Activated CD4-positive, alpha-beta T cell treated with anti-CD3 and anti-CD28 coated beads, Interleukin-2, amount 50 U/mL, for 24 hours (primary cell): ENCODE measurements at regions not wholly inside any gene's neighbourhood (a gene's known extent, or its start where the extent isn't known, plus 50 kb on each side); places are given as distances from the start of the nearest gene placed in this dataset.
"Not testable (repeated sequence)": the region's sequence is repeated elsewhere in the genome, so short reads cannot be mapped to it uniquely, and the experiment has no call there.

Experiments
- DNase-seq, 2 donors: peaks; one replicate each; pipeline ENCODE4 v3.0.0-alpha.2; 2020; ENCODE audit warnings: low read depth in 1 of 2, low spot score in 1 of 2

GRCh38 chr19:20294181-20294580, 127.2 kb downstream of the ZNF486 start:
- DNase-seq = no peak

DNA sequence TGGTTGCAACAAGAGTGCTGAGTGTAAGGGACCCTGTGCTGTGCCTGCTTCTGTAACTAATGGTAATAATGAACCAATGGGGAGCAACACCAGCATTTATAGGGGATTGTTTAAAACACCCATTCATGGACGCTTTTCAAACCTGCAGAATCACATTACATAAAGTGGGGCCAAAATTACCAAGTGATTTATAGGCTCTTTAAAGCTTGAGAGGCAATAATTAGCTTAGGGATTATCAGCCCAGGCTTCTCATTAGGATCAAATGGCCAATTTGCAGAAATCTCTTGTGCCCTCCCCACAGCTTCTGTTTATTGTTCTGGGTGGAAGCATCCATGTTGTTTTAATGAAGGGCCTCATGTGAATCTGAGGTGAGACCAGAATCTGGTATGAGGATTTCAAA, 125.5 kb downstream of the ZNF486 start:
- DNase-seq = not testable (repeated sequence)

DNA sequence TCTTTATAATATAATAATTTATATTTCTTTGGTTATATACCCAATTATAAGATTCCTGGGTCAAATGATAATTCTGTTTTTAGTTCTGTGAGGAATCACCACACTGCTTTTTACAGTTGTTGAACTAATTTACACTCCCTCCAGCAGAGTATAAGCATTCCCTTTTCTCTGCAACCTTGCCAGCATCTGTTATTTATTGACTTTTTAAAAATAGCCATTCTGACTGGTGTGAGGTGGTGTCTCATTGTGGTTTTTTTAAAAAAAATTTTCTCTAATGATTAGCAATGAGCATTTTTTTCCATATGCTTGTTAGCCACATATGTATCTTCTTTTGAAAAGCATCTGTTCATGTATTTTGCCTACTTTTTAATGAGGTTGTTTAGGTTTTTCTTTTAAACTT, 122.2 kb downstream of the ZNF486 start:
- no peak for DNase-seq

GRCh38 chr19:20287070-20287469, 120.1 kb downstream of the ZNF486 start:
- no peak for DNase-seq

DNA sequence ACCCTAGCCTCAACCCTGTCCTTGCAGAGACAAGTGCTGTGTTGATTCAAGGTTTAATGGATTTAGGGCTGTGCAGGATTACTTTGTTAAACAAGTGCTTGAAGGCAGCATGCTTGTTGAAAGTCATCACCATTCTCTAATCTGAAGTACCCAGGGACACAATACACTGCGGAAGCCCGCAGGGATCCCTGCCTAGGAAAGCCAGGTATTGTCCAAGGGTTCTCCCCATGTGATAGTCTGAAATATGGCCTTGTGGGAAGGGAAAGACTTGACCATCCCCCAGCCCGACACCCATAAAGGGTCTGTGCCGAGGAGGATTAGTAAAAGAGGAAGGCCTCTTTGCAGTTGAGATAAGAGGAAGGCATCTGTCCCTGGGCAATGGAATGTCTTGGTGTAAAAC, 118.9 kb downstream of the ZNF486 start:
- DNase-seq = not testable (repeated sequence)

- DNase-seq = no peak
Observed at GRCh38 chr19:20279516-20279915, 112.5 kb downstream of the ZNF486 start.

- DNase-seq = no peak
Observed at GRCh38 chr19:20278342-20278741, 111.3 kb downstream of the ZNF486 start.

DNA sequence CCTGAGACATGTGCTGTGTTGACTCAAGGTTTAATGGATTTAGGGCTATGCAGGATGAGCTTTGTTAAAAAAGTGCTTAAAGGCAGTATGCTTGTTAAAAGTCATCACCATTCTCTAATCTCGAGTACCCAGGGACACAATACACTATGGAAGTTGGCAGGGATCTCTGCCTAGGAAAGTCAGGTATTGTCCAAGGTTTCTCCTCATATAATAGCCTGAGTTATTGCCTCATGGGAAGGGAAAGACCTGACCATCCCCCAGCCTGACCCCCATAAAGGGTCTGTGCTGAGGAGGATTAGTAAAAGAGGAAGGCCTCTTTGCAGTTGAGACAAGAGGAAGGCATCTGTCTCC, 109.7 kb downstream of the ZNF486 start:
- not testable (repeated sequence) for DNase-seq

DNA sequence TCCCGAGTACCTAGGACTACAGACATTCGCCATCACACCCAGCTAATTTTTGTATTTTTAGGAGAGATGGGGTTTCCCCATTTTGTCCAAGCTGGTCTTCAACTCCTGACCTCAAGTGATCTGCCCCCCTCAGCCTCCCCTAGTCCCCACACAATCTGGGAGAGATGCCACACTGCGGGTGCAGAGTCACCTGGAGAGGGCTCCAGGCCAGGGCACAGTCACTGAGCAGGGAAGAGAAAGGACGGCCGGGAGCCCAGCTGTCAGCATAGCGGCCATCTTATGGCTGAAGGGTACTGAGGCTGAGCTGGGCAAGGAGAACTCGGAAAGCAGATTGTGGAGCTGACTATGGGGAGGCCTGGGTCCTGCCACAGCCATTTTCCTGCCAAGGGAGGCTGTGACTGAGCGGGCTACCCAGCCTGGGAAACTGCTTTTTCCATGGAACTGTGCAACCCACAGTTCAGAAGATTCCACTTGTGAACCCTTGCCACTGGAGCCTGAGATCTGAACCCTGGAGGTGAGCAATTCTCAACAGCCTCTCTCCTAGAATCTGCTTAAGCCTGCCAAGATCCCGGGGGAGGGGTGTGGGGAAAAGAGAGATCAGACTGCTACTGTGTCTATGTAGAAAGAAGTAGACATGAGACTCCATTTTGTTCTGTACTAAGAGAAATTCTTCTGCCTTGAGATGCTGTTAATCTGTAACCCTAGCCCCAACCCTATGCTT, 109.2 kb downstream of the ZNF486 start:
- DNase-seq = no peak

GRCh38 chr19:20273951-20274570, 107.0 kb downstream of the ZNF486 start:
- DNase-seq = no peak

DNA sequence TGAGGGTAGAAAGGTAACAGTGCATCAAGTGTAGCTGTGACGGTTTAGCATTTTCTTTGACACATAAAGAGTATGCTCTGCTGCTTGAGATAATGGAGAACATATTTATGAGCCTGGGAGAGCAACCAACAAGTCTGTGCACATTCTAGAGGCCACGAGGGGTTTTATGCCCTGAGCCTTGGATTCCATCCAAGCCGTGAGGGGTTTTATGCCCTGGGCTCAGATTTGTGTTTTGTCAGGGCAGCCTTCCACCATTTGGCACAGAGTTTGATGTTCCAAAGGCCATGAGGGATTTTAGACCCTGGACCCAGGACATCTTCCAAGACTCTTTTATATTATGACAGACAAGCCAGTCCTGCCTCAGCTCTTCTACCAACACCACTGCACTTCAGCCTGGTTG, 106.4 kb downstream of the ZNF486 start:
- DNase-seq = no peak

DNA sequence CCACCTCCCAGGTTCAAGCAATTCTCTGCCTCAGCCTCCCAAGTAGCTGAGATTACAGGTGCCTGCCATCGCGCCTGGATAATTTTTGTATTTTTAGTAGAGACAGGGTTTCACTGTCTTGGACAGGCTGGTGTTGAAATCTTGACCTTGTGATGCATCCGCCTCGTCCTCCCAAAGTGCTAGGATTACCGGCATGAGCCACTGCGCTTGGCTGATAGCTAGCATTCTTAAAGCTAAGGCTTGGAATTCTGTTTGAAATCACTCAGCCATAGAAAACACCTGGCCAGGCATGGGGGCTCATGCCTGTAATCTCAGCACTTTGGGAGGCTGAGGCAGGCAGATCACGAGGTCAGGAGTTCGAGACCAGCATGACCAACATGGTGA, 105.6 kb downstream of the ZNF486 start:
- DNase-seq = not testable (repeated sequence)

DNA sequence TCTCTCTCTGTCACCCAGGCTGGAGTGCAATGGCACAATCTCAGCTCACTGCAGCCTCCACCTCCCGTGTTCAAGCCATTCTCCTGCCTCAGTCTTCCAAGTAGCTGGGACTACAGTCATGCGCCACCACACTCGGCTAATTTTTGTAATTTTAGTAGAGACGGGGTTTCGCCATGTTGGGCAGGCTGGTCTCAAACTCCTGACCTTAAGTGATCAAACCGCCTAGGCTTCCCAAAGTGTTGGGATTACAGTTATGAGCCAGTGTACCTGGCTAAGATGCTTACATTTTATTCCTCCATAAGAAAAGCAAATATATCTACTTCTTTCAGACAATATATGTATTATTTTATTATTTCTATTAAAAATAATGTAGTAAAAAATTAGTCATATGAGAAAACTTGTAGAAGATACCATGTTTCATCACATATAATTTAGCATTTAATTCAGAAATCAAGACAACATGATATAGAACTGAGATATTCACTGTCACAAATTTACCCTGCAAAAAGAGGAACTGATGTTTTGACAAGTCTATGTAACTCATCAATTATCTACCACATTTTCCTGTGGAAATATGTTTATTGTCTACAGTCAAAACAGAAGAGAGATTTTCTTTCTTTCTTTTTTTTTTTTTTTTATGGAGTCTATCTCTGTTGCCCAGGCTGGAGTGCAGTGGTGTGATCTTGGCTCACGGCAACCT, 105.1 kb downstream of the ZNF486 start:
- DNase-seq = not testable (repeated sequence)

DNA sequence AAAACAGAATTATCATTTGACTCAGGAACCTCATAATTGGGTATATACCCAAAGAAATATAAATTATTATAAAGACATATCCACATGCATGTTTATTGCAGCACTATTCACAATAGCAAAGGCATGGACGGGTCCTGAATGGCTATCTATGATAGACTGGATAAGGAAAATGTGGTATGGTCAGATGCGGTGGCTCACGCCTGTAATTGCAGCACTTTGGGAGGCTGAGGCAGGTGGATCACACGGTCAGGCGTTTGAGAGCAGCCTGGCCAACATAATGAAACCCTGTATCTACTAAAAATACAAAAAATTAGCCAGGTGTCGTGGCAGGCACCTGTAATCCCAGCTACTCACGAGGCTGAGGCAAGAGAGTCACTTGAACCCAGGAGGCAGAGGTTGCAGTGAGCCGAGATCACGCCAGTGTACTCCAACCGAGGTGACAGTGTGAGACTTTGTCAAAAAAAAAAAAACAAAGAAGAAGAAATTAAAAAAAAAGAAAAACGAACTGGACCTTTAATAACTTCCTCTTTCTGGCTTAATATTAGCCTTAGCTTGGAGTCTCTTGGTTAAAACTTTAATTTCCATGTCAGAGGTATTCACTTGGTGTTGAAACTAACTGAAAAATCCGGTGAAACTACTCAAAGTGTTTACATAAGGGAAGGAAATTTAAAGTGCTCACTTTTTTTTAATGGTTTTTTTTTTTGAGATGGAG, 104.4 kb downstream of the ZNF486 start:
- DNase-seq = no peak

DNA sequence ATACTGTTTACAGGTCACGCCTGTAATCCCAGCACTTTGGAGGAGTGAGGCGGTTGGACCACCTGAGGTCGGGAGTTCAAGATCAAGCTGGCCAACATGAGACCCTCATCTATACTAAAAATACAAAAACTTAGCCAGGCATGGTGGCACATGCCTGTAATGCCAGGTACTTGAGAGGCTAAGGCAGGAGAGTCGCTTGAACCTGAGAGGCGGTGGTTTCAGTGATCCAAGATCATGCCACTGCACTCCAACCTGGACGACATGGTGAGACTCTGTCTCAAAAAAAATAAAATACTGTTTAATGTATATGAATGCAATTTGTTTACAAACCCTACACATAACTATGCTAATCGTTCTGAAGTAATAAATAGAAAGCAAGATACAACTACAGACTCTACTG, 102.4 kb downstream of the ZNF486 start:
- DNase-seq = no peak

GRCh38 chr19:20261513-20261912, 94.5 kb downstream of the ZNF486 start:
- DNase-seq = not testable (repeated sequence)

DNA sequence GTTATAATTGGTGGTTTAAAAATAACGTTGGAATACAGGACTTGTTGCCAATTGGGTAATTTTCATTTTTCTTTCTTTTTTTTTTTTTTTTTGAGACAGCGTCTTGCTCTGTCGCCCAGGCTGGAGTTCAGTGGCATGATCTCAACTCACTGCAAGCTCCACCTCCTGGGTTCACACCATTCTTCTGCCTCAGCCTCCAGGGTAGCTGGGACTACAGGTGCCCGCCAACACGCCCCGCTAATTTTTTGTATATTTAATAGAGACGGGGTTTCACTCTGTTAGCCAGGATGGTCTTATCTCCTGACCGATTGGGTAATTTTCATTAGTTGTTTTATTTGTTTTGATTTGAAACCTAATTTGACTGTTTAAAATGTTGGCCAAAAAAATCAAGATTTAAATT, 93.7 kb downstream of the ZNF486 start:
- DNase-seq = not testable (repeated sequence)

GRCh38 chr19:20259615-20260014, 92.6 kb downstream of the ZNF486 start:
- DNase-seq = no peak

DNA sequence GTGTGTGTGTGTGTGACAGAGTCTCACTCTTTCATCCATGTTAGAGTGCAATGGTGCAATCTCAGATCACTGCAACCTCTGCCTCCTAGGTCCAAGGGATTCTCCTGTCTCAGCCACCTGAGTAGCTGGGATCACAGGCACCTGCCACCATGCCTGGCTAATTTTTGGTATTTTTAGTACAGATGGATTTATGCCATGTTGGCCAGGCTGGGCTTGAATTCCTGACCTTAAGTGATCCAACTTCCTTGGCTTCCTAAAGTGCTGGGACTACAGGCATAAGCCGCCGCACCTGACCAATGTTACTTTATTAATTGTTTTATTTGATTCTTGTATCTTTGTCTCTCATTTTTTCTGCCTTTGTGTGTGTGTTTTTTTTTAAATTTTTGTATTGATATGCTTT, 89.6 kb downstream of the ZNF486 start:
- DNase-seq = no peak

DNA sequence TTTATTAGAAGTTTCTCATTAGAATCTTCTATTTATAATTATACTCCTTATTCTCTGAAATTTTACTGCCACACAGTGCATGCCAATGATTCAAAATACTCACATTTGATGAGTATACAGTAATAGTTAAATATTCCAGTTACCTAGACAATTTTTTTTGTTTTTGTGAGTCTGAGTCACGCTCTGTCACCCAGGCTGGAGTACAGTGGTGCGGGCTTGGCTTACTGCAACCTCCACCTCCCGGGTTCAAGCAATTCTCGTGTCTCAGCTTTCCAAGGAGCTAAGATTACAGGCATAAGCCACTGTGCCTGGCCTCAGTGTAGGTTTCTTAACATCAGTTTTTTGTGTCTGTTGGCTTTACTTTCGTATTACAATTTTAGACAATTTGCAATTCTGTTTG, 87.1 kb downstream of the ZNF486 start:
- no peak for DNase-seq

- no peak for DNase-seq
Observed at GRCh38 chr19:20252613-20253012, 85.6 kb downstream of the ZNF486 start.

- no peak for DNase-seq
Observed at GRCh38 chr19:20250627-20251026, 83.6 kb downstream of the ZNF486 start.
